Caki2 (cell line): ENCODE measurements at regions not wholly inside any gene's neighbourhood (a gene's known extent, or its start where the extent isn't known, plus 50 kb on each side); places are given as distances from the start of the nearest gene placed in this dataset.
"Not testable (repeated sequence)": the region's sequence is repeated elsewhere in the genome, so short reads cannot be mapped to it uniquely, and the experiment has no call there.

Experiments
- DNase-seq: peaks from one replicate; pipeline ENCODE4 v3.0.0-alpha.2; 2015; ENCODE audit warnings: low read depth
- in situ Hi-C: cut with HindIII; loops from 2 replicates; pipeline ENCODE4 v1.10.0; 2016; ENCODE audit warnings: low sequenced_read_pairs, low pct_unique_long_range_greater_than_20kb, mixed read lengths

- no peak for DNase-seq
- in situ Hi-C loops: no loop called here
Measured at GRCh38 chr1:20432341-20432740, 53.7 kb downstream of the CAMK2N1 start.

GRCh38 chr1:20431176-20431460, 54.9 kb downstream of the CAMK2N1 start:
- DNase-seq: no peak
- in situ Hi-C loops: no loop called here

GRCh38 chr1:20430355-20431175, 55.4 kb downstream of the CAMK2N1 start:
- DNase-seq: no peak
- in situ Hi-C loops: no loop called here

DNA sequence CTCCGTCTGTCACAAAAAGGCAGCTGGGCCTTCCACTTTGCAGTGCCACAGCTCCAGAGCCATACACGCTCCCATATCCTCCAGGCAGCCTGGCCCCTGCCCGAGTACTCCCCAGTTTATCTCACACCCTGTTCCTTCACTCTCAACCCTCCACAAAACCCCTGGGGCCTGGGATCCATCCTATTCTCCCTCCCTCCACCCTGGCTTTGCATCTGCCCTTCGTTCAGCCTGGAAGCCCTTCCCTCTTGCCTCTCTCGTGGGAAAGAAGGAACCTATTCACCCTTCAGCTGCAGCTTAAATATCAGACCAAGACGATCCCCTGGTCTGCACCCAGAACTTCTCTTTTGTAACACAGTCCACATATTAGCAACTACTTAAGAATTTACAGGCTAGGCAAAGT, 56.7 kb downstream of the CAMK2N1 start:
- no peak for DNase-seq
- in situ Hi-C loops: no loop called here

DNA sequence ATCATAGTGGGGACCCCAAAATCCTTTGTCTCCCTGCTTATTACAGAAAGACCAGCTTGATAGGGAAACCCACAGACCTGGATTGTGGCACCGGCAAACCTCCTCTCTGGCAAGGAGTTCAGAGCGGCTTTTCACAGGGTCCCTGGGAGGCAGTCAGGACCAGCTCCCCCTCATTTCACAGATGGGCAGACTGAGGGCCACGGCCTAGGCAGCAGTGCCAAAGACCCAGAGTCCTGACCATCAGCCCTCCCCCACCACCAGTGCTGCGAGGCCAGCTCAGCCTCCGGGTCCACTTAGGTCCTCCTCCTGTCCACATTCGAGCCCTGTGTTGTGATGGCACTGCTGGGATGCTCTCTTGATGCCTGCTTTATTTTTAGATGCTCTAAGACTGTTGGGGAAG, 57.2 kb downstream of the CAMK2N1 start:
- no peak for DNase-seq
- in situ Hi-C loops: no loop called here

- peak; percentile 48 for DNase-seq
- in situ Hi-C loops: no loop called here
Measured at GRCh38 chr1:20426923-20427322, 59.1 kb downstream of the CAMK2N1 start.

- no peak for DNase-seq
- in situ Hi-C loops: no loop called here
Measured at GRCh38 chr1:20426371-20426770, 59.6 kb downstream of the CAMK2N1 start.

DNA sequence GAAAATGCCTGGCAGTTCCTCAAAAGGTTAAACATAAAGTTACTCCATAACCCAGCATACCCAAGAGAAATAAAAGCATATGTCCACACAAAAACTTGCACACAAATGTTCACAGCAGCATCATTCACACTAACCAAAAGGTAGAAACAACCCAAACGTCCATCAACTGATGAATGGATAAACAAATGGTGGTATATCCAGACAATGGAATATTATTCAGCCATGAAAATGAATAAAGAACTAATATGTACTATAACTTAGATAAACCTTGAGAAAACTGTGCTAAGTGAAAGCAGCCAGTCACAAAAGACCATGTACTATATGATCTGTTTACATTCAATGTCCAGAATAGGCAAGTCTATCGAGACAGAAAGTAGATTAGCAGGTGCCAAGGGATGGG, 60.4 kb downstream of the CAMK2N1 start:
- no peak for DNase-seq
- in situ Hi-C loops: no loop called here

DNA sequence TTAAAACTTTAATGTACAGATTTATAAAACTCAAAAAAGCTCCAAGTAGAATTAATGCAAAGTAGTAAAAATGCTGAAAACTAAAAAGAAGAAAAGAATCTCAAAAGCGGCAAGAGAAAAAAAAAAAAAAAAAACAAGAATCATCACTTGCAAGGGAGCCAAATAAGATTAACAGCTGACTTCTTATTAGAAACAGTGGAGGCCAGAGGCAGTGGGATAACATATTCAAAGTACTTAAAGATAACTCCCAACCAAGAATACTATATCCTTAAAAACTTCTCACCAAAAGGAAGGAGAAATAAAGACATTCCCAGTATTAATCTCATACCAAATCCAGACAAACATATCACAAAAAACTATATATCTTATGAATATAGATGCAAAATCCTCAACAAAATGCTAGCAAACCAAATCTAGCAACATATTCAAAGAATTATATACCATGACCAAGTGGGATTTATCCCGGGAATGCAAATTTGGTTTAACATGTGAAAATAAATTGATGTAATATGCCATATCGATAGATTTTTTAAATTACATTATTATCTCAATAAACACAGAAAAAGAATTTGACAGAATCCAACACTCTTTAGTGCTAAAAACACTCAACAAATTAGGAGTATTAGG, 62.7 kb downstream of the CAMK2N1 start:
- in situ Hi-C loops: no loop called here
- no peak for DNase-seq

DNA sequence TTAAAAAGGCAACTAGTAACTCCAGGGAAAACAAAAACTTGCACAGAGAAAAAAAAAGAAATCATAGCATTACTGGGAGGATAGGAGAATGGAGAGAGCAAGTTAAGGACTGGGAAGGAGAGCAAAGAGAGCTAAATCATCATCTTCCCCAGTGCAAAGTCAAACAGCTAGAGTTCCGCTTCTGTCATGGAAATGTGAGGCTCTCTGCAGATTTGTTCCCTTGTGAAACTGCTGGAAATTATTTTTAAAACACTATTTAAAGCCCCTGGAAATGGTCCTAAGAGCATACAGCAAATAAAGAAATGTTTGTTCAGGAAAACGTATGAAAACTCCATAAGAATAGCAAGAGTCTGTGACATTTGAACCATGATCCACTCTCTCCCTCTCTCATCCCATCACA, 64.6 kb downstream of the CAMK2N1 start:
- DNase-seq: no peak
- in situ Hi-C loops: no loop called here

GRCh38 chr1:20417581-20417980, 68.4 kb downstream of the CAMK2N1 start:
- DNase-seq: no peak
- in situ Hi-C loops: no loop called here

- in situ Hi-C loops: no loop called here
- no peak for DNase-seq
Measured at GRCh38 chr1:20416706-20417105, 69.3 kb downstream of the CAMK2N1 start.

DNA sequence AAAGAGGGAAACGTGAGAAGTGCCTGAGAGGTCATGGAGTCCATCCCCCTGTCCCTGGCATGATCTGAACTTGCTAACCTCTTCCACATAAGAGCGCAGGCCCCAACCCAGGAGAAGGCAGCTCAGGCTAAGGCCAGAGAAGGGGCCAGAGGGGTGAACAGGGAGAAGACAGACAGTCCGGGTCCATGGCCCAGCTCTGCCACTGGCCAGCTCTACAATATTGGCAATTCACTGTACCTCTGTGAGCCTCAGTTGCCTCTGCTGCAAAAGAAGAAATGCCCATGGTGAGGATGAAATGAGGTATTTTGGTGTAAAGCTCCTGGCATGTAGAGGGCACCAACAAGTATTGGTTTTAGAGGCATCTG, 72.3 kb downstream of the CAMK2N1 start:
- DNase-seq: no peak
- in situ Hi-C loops: no loop called here

DNA sequence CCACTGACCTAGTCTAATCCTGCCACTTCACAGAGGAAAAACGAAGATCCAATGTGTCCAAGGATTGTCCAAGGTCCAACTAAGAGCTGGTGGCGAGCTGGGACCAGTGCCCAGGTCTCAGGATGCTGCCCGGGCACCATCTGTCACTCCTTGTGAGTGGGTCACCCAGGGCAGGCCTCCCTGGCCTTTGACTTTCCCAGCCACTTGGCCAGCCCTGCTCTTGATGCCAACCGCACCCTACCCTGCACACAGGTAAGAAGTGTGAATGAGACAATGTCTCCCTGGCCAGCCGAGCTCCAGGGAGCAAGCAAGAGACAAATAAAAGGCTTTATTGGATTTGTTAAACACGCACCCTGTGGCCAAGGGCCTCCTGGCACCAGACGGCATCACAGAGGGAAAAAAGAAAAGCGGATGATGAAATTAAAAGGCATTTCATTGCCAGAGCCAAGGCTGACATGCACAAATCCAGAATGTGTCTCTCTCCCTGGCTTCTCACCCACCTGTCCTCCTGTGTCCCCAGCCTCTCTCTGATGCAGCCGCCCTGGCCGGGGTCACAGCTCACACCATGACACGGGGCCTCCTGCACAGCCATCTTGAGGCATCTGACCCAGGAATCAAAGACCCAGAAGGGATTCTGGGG, 72.8 kb downstream of the CAMK2N1 start:
- DNase-seq: no peak
- in situ Hi-C loops: no loop called here

DNA sequence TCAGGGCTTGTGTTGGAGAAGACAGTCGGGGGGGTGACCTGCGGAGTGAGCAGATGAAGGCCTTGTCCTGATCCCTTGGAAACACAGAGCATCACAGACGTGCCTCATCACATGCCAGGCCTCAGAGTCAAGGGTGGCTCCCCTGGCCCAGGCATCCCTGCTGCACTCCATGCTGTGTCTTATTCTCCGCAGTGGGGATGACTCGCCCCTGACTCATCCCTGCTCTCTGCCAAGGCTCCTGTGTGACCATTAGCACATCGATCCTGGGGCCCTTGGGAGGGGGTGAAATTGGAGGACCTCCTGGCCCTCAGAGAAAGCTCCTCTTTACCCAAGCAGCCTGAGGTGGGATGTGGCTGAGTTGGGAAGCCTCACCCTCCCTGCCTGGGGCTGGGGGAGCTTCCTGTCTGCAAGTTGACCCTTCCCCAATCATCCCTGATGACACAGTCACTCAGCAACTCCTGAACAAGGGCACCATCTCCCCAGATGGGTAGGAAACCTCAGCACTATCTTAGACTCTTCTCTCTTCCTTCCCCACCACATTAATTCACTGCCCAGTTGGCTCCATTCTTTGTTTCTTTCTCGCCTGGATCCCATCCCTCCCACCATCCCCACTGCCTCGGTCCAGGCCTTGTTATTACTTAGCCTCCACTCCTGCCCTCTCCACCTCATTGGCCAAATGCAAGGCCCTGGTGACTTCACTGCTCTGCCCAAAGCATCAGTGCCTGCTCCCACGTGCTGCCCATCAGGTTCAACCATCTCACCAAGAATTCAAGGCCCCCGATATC, 74.6 kb downstream of the CAMK2N1 start:
- peak; percentile 41 for DNase-seq
- in situ Hi-C loops: no loop called here

DNA sequence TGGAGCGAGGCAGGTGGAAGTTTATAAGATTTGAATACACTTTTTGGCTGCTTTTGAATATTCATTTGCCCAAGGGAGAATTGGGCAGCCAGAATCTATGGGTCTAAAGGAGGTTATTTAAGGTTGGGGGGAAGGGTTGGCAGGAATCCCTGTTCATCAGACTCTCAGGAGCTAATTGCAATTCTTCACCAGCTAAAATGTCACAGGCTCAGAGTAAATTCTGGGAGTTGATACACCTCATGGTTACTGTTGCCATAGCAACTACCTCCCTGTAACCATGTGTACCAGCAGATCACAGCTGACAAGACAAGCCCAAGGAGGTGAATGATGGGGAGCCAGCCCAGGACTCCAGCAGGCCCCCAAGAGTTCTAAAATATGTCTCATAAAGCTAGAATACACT, 75.5 kb downstream of the CAMK2N1 start:
- no peak for DNase-seq
- in situ Hi-C loops: no loop called here

GRCh38 chr1:20409971-20410370, 76.0 kb downstream of the CAMK2N1 start:
- no peak for DNase-seq
- in situ Hi-C loops: no loop called here

DNA sequence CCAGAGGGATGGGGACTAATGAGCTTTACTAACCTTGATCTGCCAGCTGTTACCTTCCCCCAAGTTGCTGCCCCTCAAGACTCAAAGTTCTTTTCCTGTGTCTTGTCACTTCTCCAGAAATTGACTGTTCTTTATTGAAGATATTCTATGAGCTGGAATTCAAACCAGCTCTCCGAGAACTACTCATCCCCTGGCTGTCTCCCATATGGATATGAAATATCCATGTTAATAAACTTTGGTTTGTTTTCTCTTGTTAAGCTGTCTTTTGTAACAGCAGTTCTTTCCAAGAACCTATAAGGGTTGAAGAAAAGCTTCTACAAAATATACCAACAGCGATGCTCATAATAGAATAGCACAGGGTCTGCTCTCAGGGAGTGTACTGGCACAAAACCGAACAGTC, 77.0 kb downstream of the CAMK2N1 start:
- no peak for DNase-seq
- in situ Hi-C loops: no loop called here

GRCh38 chr1:20408133-20408650, 77.8 kb downstream of the CAMK2N1 start:
- DNase-seq, in situ Hi-C loops: not testable (repeated sequence)
